PFSK-1 (cell line): ENCODE measurements at regions not wholly inside any gene's neighbourhood (a gene's known extent, or its start where the extent isn't known, plus 50 kb on each side); places are given as distances from the start of the nearest gene placed in this dataset.

Experiments used
- FOXP2 ChIP-seq: optimal IDR thresholded peaks from 2 replicates; pipeline ENCODE3; 2011; ENCODE audit warnings: borderline replicate concordance, control low read depth, inconsistent platforms; ENCODE audit not compliant: insufficient read depth; ENCODE audit errors: extremely low read length, extremely low read depth
- POLR2AphosphoS5 ChIP-seq: IDR thresholded peaks from 2 replicates; pipeline ENCODE4 v1.6.1; 2012; ENCODE audit warnings: low read depth, mild to moderate bottlenecking, control low read depth, low read length, moderate library complexity
- REST ChIP-seq, 2 experiments: IDR thresholded peaks; 2 replicates each; pipeline versions ENCODE4 v1.6.1 to v1.8.0; 2011 to 2012; ENCODE audit warnings: low read depth in 2 of 2, low read length in 2 of 2, control low read depth in 1 of 2, inconsistent platforms in 1 of 2, mild to moderate bottlenecking in 1 of 2, moderate library complexity in 1 of 2; ENCODE audit not compliant: insufficient read depth in 1 of 2
- SIN3A ChIP-seq: IDR thresholded peaks from 2 replicates; pipeline ENCODE4 v1.6.1; 2012; ENCODE audit warnings: mild to moderate bottlenecking, low read length, moderate library complexity, borderline replicate concordance; ENCODE audit not compliant: insufficient read depth
- TAF1 ChIP-seq: IDR thresholded peaks from 2 replicates; pipeline ENCODE4 v1.6.1; 2012; ENCODE audit warnings: low read length, control low read depth, borderline replicate concordance; ENCODE audit not compliant: insufficient read depth

GRCh38 chr2:195360242-195360641, 296.8 kb upstream of the SLC39A10 start:
- TF ChIP-seq REST (IDR thresholded peaks at IDR 0.05; ENCODE audit: insufficient read depth in 1 of 2, low read depth in 2 of 2, low read length in 2 of 2): no peak
- no peak for TF ChIP-seq FOXP2
- no peak for TF ChIP-seq POLR2AphosphoS5
- no peak for TF ChIP-seq SIN3A
- no peak for TF ChIP-seq TAF1

- TF ChIP-seq TAF1 (no peak), FOXP2 (no peak)
Observed at GRCh38 chr2:195359043-195359735, 297.8 kb upstream of the SLC39A10 start.

- TF ChIP-seq SIN3A (no peak), TAF1 (no peak), POLR2AphosphoS5 (no peak), REST (IDR thresholded peaks at IDR 0.05; ENCODE audit: insufficient read depth in 1 of 2, low read depth in 2 of 2, low read length in 2 of 2) (no peak), FOXP2 (no peak)
Observed at GRCh38 chr2:195356920-195357440, 300.0 kb upstream of the SLC39A10 start.

- no peak for TF ChIP-seq FOXP2
- no peak for TF ChIP-seq POLR2AphosphoS5
- TF ChIP-seq REST (IDR thresholded peaks at IDR 0.05; ENCODE audit: insufficient read depth in 1 of 2, low read depth in 2 of 2, low read length in 2 of 2): no peak
- no peak for TF ChIP-seq SIN3A
- TF ChIP-seq TAF1: no peak
Observed at GRCh38 chr2:195356026-195356425, 301.0 kb upstream of the SLC39A10 start.

- TF ChIP-seq TAF1 (no peak), SIN3A (no peak), FOXP2 (no peak), REST (IDR thresholded peaks at IDR 0.05; ENCODE audit: insufficient read depth in 1 of 2, low read depth in 2 of 2, low read length in 2 of 2) (no peak), POLR2AphosphoS5 (no peak)
Observed at GRCh38 chr2:195352581-195352980, 304.4 kb upstream of the SLC39A10 start.
